ENCODE measurements at regions not wholly inside any gene's neighbourhood (a gene's known extent, or its start where the extent isn't known, plus 50 kb on each side); places are given as distances from the start of the nearest gene placed in this dataset.

DNA sequence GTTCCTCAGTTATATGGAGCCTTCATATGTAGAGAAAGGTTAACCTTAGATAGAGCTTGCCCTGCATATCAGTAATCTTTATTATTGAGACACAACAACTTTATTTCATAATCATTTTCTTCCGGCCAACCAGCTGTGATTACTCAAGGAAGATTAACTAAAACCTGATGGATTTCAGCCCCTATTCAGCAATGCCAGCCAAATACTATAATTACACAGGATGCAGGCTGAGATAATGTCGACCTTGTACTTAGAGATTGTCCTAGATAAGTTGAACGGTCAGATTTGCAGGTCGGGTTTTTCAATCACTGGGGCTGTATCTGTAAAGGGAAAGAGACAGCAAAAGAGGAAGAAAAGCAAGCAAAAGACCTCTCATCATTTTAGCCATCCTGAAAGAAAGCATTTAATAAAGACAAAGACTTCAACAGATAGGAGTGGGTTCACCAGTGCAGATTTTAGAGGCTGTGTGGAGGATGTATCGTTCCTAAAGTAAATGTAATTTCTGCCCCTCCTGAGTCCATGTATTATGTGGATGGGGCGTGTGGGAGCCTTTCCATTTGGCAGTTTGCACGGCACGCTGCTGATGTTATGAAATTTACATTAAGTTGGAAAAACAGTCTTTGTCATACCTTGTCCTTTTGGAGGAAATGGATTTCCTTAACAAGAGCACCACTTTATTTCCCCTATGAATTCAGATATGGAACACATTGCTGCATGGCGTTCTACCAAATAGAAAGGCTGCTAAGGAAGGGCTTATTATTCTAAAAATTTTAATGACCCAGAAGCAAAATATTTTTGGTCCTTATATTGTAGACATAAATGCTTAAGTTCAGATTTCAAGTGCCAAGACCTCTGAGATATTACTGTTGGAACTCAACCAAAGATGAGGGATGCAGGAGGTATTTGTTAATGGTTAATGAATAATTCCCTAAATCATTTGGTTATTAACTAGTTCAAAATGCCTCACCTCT lies 496.7 kb downstream of the SPRY1 start:
- in situ Hi-C loops (cut with MboI; ENCODE audit: low sequenced_read_pairs) = no loop called here

GRCh38 chr4:123896446-123897071 lies 500.0 kb downstream of the SPRY1 start:
- in situ Hi-C loops (cut with MboI; ENCODE audit: low sequenced_read_pairs) = no loop called here

- in situ Hi-C loops (cut with MboI; ENCODE audit: low sequenced_read_pairs) = no loop called here
Observed at GRCh38 chr4:123898946-123899666, 502.5 kb downstream of the SPRY1 start.

DNA sequence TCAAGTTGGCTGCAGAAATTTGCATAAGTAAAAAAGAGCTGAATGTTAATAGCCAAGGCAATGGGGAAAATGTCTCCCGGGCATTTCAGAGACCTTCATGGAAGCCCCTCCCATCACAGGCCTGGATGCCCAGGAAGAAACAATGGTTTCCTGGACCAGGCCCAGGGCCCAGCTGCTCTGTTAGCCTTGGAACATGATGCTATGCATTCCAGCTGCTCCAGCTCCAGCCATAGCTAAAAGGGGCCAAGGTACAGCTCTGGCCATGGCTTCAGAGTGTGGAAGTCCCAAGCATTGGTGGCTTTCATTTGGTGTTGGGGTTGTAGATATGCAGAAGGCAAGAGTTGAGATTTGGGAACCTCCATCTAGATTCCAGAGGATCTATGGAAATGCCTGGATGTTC lies 508.3 kb downstream of the SPRY1 start:
- in situ Hi-C loops (cut with MboI; ENCODE audit: low sequenced_read_pairs) = no loop called here

GRCh38 chr4:123913598-123913997 lies 517.0 kb downstream of the SPRY1 start:
- in situ Hi-C loops (cut with MboI; ENCODE audit: low sequenced_read_pairs) = no loop called here

DNA sequence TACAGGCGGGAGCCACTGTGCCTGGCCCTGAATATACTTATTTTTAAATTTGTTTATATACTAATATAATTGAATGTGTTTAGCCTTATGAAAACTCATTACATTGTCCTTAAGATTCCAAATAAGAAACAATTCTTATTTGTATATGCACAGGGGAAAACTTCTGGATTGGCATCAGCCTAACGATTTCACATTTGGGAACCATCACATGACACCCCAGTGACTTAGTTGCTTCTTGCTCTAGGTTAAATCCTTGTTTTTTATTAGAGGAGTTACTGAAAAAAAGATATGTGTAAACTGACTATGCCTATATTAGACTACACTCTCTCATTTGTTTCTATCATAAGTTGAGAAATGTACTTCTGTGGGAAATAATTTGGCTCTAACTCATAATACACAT lies 520.2 kb downstream of the SPRY1 start:
- in situ Hi-C loops (cut with MboI; ENCODE audit: low sequenced_read_pairs) = no loop called here

GRCh38 chr4:123919576-123920098 lies 523.0 kb downstream of the SPRY1 start:
- in situ Hi-C loops (cut with MboI; ENCODE audit: low sequenced_read_pairs) = no loop called here

DNA sequence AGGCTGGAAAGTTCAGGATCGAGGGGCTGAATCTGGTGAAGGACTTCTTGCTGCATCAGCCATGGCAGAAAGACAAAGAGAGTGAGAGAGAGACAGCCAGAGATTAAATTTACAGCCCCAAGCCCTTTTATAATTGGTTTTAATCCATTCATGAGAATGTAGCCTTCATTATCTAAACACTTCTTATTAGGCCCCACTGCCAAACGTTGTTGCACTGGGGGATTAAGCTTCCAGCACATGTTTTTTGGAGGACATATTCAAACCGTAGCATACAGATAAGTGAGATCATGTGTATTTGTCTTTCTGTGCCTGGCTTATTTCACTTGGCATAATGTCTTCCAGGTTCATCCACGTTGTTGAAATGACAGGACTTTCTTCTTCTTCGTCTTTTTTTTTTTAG lies 524.7 kb downstream of the SPRY1 start:
- in situ Hi-C loops (cut with MboI; ENCODE audit: low sequenced_read_pairs) = no loop called here

GRCh38 chr4:123922847-123923246 lies 526.3 kb downstream of the SPRY1 start:
- in situ Hi-C loops (cut with MboI; ENCODE audit: low sequenced_read_pairs) = no loop called here

GRCh38 chr4:123924536-123924935 lies 527.9 kb downstream of the SPRY1 start:
- in situ Hi-C loops (cut with MboI; ENCODE audit: low sequenced_read_pairs) = no loop called here

GRCh38 chr4:123929565-123929964 lies 533.0 kb downstream of the SPRY1 start:
- in situ Hi-C loops (cut with MboI; ENCODE audit: low sequenced_read_pairs) = no loop called here

GRCh38 chr4:123930996-123931395 lies 534.4 kb downstream of the SPRY1 start:
- in situ Hi-C loops (cut with MboI; ENCODE audit: low sequenced_read_pairs) = no loop called here

DNA sequence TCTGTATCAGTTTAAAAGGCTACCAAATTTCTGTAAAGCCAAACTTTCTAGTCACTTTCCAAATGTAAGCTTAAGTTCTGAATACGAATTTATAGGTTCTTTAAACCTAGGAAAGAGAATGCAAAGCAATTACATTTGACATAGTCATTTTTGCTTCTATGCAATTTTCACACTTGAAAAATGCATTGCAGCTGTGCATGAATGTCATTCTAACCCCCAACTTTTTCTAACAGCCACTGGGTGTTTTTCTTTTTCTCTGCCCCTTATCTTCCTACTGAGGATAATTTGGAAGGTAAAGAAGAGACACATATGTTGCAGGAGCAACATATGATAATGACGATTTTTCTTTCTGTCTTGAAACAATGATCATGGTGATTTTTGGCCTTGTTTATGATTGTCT lies 537.5 kb downstream of the SPRY1 start:
- in situ Hi-C loops (cut with MboI; ENCODE audit: low sequenced_read_pairs) = no loop called here

DNA sequence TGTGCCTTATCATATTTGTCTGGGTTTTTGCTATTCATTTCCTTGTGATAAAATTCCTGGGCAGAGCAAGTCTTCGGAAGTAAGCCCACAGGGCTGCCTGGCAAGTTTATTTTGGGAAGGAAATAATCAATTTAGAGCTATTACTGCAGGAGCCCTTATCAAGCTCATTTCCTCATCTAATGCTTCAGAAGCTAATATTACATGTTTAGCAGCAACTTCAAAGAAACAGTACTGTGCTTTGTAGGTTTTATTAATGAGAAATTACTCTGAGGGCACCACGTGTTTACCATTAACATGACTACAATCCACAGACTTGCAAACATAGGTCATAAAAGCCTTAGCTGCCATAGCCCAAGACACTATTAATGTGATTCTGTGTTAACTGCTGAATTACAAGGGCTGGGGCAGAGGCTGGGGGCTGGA lies 540.0 kb downstream of the SPRY1 start:
- in situ Hi-C loops (cut with MboI; ENCODE audit: low sequenced_read_pairs) = no loop called here

- in situ Hi-C loops (cut with MboI; ENCODE audit: low sequenced_read_pairs) = no loop called here
Observed at GRCh38 chr4:123937581-123937980, 541.0 kb downstream of the SPRY1 start.

DNA sequence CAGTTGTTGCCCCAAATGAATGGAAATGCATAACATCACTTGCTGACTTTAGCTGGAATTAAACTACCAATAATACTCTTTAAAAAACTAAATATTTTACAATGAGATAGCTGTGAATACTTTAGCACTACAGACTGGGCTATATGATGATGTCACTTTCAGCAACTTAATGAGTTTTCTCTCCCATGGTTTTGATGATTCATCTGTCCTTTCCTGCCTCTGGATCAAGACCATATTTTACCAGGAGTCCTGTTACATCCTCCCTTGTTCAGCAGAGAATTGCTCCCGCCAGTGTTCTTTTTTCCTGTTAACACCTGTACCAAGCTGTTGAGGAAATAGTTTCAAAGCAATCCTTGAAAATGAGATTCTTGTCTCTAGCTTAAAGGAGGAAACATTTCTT lies 543.0 kb downstream of the SPRY1 start:
- in situ Hi-C loops (cut with MboI; ENCODE audit: low sequenced_read_pairs) = no loop called here

DNA sequence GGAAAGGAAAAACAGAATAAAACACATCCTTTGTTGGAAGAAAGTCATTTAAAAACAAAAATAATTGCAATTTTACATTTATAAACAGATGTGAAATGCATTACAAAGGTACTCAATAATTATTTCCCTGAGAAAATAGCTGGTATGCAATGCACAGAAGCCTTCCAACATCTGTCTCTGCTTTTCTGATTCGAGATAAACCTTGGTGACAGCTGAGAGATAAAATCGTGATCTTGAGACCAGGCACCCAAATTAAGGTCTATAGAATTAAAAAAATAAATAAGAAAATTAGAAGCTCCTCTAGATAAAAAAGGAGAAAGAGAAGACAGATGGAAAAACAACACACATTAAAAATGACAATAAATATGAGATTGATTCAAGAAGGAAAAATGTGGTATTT lies 544.0 kb downstream of the SPRY1 start:
- in situ Hi-C loops (cut with MboI; ENCODE audit: low sequenced_read_pairs) = no loop called here

- in situ Hi-C loops (cut with MboI; ENCODE audit: low sequenced_read_pairs) = no loop called here
Observed at GRCh38 chr4:123941306-123941705, 544.7 kb downstream of the SPRY1 start.

DNA sequence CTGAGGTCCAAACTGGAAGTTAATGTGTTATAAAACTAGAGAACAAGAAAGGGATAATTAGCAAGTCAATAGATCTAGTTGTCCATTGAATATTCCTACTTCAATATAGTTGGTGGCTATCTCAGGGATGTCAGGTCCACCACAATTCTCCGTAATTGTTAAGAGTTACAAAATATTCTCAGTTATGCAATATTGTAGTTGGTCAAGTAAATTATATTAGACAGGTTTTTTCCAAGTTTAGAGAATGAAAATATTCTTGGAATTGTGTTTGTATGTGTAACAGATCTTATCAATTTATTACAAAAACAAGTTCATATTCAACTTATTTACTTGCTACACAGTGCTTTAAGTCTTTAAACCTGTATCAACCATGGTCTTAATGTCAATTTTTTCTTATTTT lies 547.4 kb downstream of the SPRY1 start:
- in situ Hi-C loops (cut with MboI; ENCODE audit: low sequenced_read_pairs) = no loop called here

GRCh38 chr4:123945301-123945700 lies 548.7 kb downstream of the SPRY1 start:
- in situ Hi-C loops (cut with MboI; ENCODE audit: low sequenced_read_pairs) = no loop called here

- in situ Hi-C loops (cut with MboI; ENCODE audit: low sequenced_read_pairs) = no loop called here
Observed at GRCh38 chr4:123950530-123950929, 553.9 kb downstream of the SPRY1 start.

Measured in HL-60/S4 treated with phorbol 12-myristate 13-acetate at 8.2 ng/mL for 4 days and 3 days (cell line).